HL-60 (cell line): ENCODE measurements at regions not wholly inside any gene's neighbourhood (a gene's known extent, or its start where the extent isn't known, plus 50 kb on each side); places are given as distances from the start of the nearest gene placed in this dataset.

Experiments used
- DNase-seq, 2 experiments: peaks; one replicate each; pipeline ENCODE4 v3.0.0-alpha.2; 2010 to 2020; ENCODE audit warnings: low read depth in 1 of 2, low spot score in 1 of 2
- H3K27ac ChIP-seq: fragments of 250-450 bp; sonication (Bioruptor Pico); replicated peaks from 2 replicates; pipeline ENCODE4 v1.5.1; 2020; ENCODE audit warnings: mild to moderate bottlenecking, moderate library complexity
- H3K27me3 ChIP-seq: fragments of 250-450 bp; sonication (Bioruptor Pico); 2 replicates; pipeline ENCODE4 v1.5.1; 2021; ENCODE audit warnings: mild to moderate bottlenecking, moderate library complexity; ENCODE audit not compliant: insufficient read depth, poor library complexity, severe bottlenecking
- H3K4me3 ChIP-seq: replicated peaks from 2 replicates; pipeline ENCODE4 v1.5.1; 2011; ENCODE audit warnings: mild to moderate bottlenecking, control low read depth, low read length; ENCODE audit not compliant: insufficient read depth
- GABPA ChIP-seq: IDR thresholded peaks from 2 replicates; pipeline ENCODE4 v1.6.1; 2012; ENCODE audit warnings: low read depth
- POLR2AphosphoS5 ChIP-seq: IDR thresholded peaks from 2 replicates; pipeline ENCODE4 v1.6.1; 2012; ENCODE audit warnings: low read depth
- SPI1 ChIP-seq: IDR thresholded peaks from 2 replicates; pipeline ENCODE4 v1.6.1; 2012; ENCODE audit warnings: low read depth, mild to moderate bottlenecking, borderline replicate concordance
- TF ChIP-seq, protein P1 (sequence below): IDR thresholded peaks from 2 replicates; pipeline ENCODE4 v1.6.1; 2012; ENCODE audit warnings: low read depth; ENCODE audit not compliant: insufficient replicate concordance
- TF ChIP-seq, protein P2 (sequence below): IDR thresholded peaks from one replicate; pipeline ENCODE4 v1.5.1; 2011; ENCODE audit warnings: low read length, control low read depth, inconsistent platforms; ENCODE audit not compliant: insufficient read depth

DNA sequence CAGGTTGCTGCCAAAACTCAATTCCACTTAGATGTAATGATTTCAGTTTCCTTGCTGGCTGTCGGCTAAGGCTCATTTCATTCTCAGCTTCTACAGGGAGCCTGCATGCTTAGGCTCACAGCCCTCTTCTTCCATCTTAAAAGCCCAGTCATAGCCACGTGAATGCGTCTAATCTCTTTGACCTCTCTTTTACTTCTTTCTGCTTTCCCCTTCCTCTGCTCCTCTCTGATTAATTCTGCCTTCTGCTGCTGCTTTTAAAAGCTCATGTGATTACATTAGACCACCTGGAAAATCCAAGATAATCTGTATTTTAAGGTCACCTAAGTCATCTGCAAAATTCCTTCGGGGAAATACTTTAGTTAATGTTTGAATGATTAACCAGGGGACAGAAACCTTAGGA is 812.8 kb upstream of the BRINP3 start:
- no peak overlapping the region for H3K27ac ChIP-seq
- no peak overlapping the region for H3K4me3 ChIP-seq
- DNase-seq: no peak
- TF ChIP-seq, protein P1, sequence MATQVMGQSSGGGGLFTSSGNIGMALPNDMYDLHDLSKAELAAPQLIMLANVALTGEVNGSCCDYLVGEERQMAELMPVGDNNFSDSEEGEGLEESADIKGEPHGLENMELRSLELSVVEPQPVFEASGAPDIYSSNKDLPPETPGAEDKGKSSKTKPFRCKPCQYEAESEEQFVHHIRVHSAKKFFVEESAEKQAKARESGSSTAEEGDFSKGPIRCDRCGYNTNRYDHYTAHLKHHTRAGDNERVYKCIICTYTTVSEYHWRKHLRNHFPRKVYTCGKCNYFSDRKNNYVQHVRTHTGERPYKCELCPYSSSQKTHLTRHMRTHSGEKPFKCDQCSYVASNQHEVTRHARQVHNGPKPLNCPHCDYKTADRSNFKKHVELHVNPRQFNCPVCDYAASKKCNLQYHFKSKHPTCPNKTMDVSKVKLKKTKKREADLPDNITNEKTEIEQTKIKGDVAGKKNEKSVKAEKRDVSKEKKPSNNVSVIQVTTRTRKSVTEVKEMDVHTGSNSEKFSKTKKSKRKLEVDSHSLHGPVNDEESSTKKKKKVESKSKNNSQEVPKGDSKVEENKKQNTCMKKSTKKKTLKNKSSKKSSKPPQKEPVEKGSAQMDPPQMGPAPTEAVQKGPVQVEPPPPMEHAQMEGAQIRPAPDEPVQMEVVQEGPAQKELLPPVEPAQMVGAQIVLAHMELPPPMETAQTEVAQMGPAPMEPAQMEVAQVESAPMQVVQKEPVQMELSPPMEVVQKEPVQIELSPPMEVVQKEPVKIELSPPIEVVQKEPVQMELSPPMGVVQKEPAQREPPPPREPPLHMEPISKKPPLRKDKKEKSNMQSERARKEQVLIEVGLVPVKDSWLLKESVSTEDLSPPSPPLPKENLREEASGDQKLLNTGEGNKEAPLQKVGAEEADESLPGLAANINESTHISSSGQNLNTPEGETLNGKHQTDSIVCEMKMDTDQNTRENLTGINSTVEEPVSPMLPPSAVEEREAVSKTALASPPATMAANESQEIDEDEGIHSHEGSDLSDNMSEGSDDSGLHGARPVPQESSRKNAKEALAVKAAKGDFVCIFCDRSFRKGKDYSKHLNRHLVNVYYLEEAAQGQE: no peak
- TF ChIP-seq POLR2AphosphoS5 (no peak), SPI1 (no peak), GABPA (no peak)
- TF ChIP-seq, protein P2, sequence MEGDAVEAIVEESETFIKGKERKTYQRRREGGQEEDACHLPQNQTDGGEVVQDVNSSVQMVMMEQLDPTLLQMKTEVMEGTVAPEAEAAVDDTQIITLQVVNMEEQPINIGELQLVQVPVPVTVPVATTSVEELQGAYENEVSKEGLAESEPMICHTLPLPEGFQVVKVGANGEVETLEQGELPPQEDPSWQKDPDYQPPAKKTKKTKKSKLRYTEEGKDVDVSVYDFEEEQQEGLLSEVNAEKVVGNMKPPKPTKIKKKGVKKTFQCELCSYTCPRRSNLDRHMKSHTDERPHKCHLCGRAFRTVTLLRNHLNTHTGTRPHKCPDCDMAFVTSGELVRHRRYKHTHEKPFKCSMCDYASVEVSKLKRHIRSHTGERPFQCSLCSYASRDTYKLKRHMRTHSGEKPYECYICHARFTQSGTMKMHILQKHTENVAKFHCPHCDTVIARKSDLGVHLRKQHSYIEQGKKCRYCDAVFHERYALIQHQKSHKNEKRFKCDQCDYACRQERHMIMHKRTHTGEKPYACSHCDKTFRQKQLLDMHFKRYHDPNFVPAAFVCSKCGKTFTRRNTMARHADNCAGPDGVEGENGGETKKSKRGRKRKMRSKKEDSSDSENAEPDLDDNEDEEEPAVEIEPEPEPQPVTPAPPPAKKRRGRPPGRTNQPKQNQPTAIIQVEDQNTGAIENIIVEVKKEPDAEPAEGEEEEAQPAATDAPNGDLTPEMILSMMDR: no peak
- no peaks in the 10 kb centered on the region for H3K27me3 ChIP-seq

DNA sequence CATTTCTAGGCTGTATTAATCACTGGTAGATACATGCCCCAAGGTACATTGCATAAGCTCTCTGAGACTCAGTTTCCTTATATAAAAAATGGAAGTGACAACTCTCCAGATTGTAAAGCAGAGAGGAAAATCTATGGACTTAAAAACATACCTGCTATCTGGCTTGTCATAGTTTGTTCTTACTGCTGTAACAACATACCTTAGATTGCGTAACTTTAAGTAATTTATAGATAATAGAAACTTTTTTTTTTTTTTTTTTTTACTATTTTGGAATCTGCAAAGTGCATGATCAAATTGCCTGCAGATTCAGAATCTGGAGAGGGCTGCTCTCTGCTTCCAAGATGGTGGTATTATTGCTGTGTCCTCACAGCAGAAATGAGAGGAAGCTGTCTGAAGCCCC is 827.7 kb upstream of the BRINP3 start:
- no peak for DNase-seq
- Histone ChIP-seq H3K27me3 (no peaks in the 10 kb centered on the region), H3K27ac (no peak overlapping the region), H3K4me3 (no peak overlapping the region)
- TF ChIP-seq SPI1 (no peak), POLR2AphosphoS5 (no peak), GABPA (no peak)
- TF ChIP-seq, protein P1: no peak
- TF ChIP-seq, protein P2: no peak

DNA sequence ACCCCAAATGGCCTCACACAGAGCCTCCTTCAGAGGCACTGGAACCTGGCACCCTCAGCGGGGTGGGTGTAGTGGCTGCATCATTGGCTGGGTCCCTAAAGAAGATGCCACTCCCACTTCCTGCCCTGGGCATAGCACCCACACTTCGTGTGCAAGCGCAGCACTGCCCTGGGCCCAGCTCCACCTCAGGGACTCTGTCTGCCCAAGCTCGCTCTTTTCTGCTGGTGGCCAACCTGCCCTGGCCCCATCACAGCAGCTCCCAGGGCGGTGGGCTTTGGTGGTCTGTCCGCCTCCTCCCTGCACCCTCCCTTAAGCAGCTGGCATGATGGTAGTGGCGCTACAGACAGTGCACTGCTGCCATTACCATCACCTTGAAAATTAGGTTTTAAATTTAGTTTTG is 829.3 kb upstream of the BRINP3 start:
- no peaks in the 10 kb centered on the region for H3K27me3 ChIP-seq
- H3K27ac ChIP-seq: no peak overlapping the region
- TF ChIP-seq, protein P2: no peak
- TF ChIP-seq SPI1: no peak
- TF ChIP-seq, protein P1: no peak
- no peak for DNase-seq
- H3K4me3 ChIP-seq: no peak overlapping the region
